WTC11 (cell line): ENCODE measurements at regions not wholly inside any gene's neighbourhood (a gene's known extent, or its start where the extent isn't known, plus 50 kb on each side); places are given as distances from the start of the nearest gene placed in this dataset.

Experiments used
- ATAC-seq: fragments of 200-7000 bp; cut with Tn5 transposase; 2 replicates; pipeline ENCODE4 v1.10.0; 2021; ENCODE audit warnings: mild to moderate bottlenecking, moderate library complexity
- CTCF ChIA-PET: fragments of 300-600 bp; sonication (Branson Sonifier 250); formaldehyde crosslinking; loops from one replicate; lab custom pipeline; 2021; ENCODE audit warnings: antibody characterized with exemption; lab: Charles Lee
- POLR2A ChIA-PET: fragments of 350-600 bp; sonication (Branson Sonifier 250); formaldehyde crosslinking; loops from one replicate; lab custom pipeline; 2021; ENCODE audit warnings: antibody characterized with exemption; lab: Charles Lee
- DNase-seq: peaks from one replicate; pipeline ENCODE4 v3.0.0; 2021; ENCODE audit warnings: low spot score
- H3K27ac Mint-ChIP-seq: 2 replicates; pipeline ENCODE4 v1.8.0; 2021; ENCODE audit warnings: mixed read lengths
- H3K27me3 Mint-ChIP-seq: 2 replicates; pipeline ENCODE4 v1.8.0; 2021; ENCODE audit warnings: low read depth, mild to moderate bottlenecking, moderate library complexity, mixed read lengths
- H3K36me3 Mint-ChIP-seq: 2 replicates; pipeline ENCODE4 v1.8.0; 2021; ENCODE audit warnings: mixed read lengths
- H3K4me1 Mint-ChIP-seq: 2 replicates; pipeline ENCODE4 v1.8.0; 2022; ENCODE audit warnings: mixed read lengths
- H3K4me3 Mint-ChIP-seq: 2 replicates; pipeline ENCODE4 v1.8.0; 2021; ENCODE audit warnings: mild to moderate bottlenecking, moderate library complexity, mixed read lengths
- H3K9me3 Mint-ChIP-seq: 2 replicates; pipeline ENCODE4 v1.8.0; 2021; ENCODE audit warnings: mixed read lengths
- AR ChIP-seq: fragments of 250-450 bp; sonication (Bioruptor Pico); IDR thresholded peaks from 2 replicates; pipeline ENCODE4 v1.9.0; 2021; ENCODE audit warnings: mild to moderate bottlenecking
- CTCF ChIP-seq: fragments of 200-600 bp; IDR thresholded peaks from 2 replicates; pipeline ENCODE4 v1.8.0; 2022; ENCODE audit warnings: antibody characterized with exemption
- E2F1 ChIP-seq: sonication (generic); formaldehyde crosslinking; IDR thresholded peaks from 2 replicates; pipeline ENCODE4 v1.8.0; 2022; ENCODE audit warnings: mild to moderate bottlenecking, missing genetic modification reagents
- EMX1 ChIP-seq: fragments of 250-450 bp; sonication (Bioruptor Pico); IDR thresholded peaks from 2 replicates; pipeline ENCODE4 v1.8.0; 2021; ENCODE audit warnings: mild to moderate bottlenecking
- ESRRA ChIP-seq: sonication (generic); formaldehyde crosslinking; IDR thresholded peaks from 2 replicates; pipeline ENCODE4 v1.8.1; 2022; ENCODE audit warnings: mild to moderate bottlenecking, missing genetic modification reagents, borderline replicate concordance
- FOXJ3 ChIP-seq: sonication (generic); formaldehyde crosslinking; IDR thresholded peaks from 2 replicates; pipeline ENCODE4 v1.9.0; 2021; ENCODE audit warnings: missing genetic modification reagents, mild to moderate bottlenecking, borderline replicate concordance
- GRHL2 ChIP-seq: fragments of 250-450 bp; sonication (Bioruptor Pico); IDR thresholded peaks from 2 replicates; pipeline ENCODE4 v1.8.0; 2022; ENCODE audit warnings: mild to moderate bottlenecking, moderate library complexity; ENCODE audit not compliant: insufficient replicate concordance, severe bottlenecking
- HMGXB4 ChIP-seq: sonication (generic); formaldehyde crosslinking; IDR thresholded peaks from 2 replicates; pipeline ENCODE4 v1.8.1; 2023; ENCODE audit warnings: mild to moderate bottlenecking, moderate library complexity, missing genetic modification reagents
- IRF2 ChIP-seq: sonication (generic); formaldehyde crosslinking; IDR thresholded peaks from 2 replicates; pipeline ENCODE4 v1.8.0; 2022; ENCODE audit warnings: low read depth, missing genetic modification reagents, borderline replicate concordance
- KAT7 ChIP-seq: sonication (generic); formaldehyde crosslinking; IDR thresholded peaks from 2 replicates; pipeline ENCODE4 v1.8.1; 2023; ENCODE audit warnings: missing genetic modification reagents, mild to moderate bottlenecking, borderline replicate concordance
- MXD4 ChIP-seq: fragments of 250-450 bp; sonication (Bioruptor Pico); IDR thresholded peaks from 2 replicates; pipeline ENCODE4 v1.8.0; 2021; ENCODE audit warnings: mild to moderate bottlenecking, moderate library complexity, borderline replicate concordance
- NFE2L1 ChIP-seq: sonication (generic); formaldehyde crosslinking; IDR thresholded peaks from 2 replicates; pipeline ENCODE4 v1.8.1; 2023; ENCODE audit warnings: missing genetic modification reagents
- NFYB ChIP-seq: sonication (generic); formaldehyde crosslinking; conservative IDR thresholded peaks from 2 replicates; pipeline ENCODE4 v1.8.0; 2022; ENCODE audit warnings: low read depth, missing genetic modification reagents
- OVOL2 ChIP-seq: fragments of 250-450 bp; sonication (Bioruptor Pico); IDR thresholded peaks from 2 replicates; pipeline ENCODE4 v1.9.0; 2021; ENCODE audit warnings: mild to moderate bottlenecking, borderline replicate concordance
- PRRX2 ChIP-seq: fragments of 250-450 bp; sonication (Bioruptor Pico); IDR thresholded peaks from 2 replicates; pipeline ENCODE4 v1.8.0; 2021; ENCODE audit warnings: mild to moderate bottlenecking
- RELA ChIP-seq: sonication (generic); formaldehyde crosslinking; IDR thresholded peaks from 2 replicates; pipeline ENCODE4 v1.8.1; 2022; ENCODE audit warnings: missing genetic modification reagents, mild to moderate bottlenecking, borderline replicate concordance
- SP1 ChIP-seq: sonication (generic); formaldehyde crosslinking; conservative IDR thresholded peaks from 2 replicates; pipeline ENCODE4 v1.8.1; 2022; ENCODE audit warnings: missing genetic modification reagents
- TEAD4 ChIP-seq: sonication (generic); formaldehyde crosslinking; IDR thresholded peaks from 2 replicates; pipeline ENCODE4 v1.8.0; 2022; ENCODE audit warnings: mild to moderate bottlenecking, missing genetic modification reagents
- ZNF263 ChIP-seq: sonication (generic); formaldehyde crosslinking; IDR thresholded peaks from 2 replicates; pipeline ENCODE4 v1.8.1; 2022; ENCODE audit warnings: low read depth, mild to moderate bottlenecking, moderate library complexity, missing genetic modification reagents
- ZNF425 ChIP-seq: fragments of 250-450 bp; sonication (Bioruptor Pico); conservative IDR thresholded peaks from 2 replicates; pipeline ENCODE4 v1.9.0; 2021; ENCODE audit warnings: mild to moderate bottlenecking
- ZNF512 ChIP-seq: sonication (generic); formaldehyde crosslinking; IDR thresholded peaks from 2 replicates; pipeline ENCODE4 v1.8.1; 2022; ENCODE audit warnings: missing genetic modification reagents, borderline replicate concordance
- ZNF671 ChIP-seq: fragments of 250-450 bp; sonication (Bioruptor Pico); IDR thresholded peaks from 2 replicates; pipeline ENCODE4 v1.8.0; 2021; ENCODE audit warnings: mild to moderate bottlenecking

- ChIA-PET CTCF (no interaction called here), POLR2A (no interaction called here)
- peaks cover 4% of the 10 kb centered on the region; the same call in 1 of the 2 replicates for H3K27me3 Mint-ChIP-seq
- H3K4me1 Mint-ChIP-seq: peaks cover 4% of the 10 kb centered on the region
- TF ChIP-seq GRHL2 (CRISPR knock-in tag): no peak
- no peak for TF ChIP-seq FOXJ3 (CRISPR knock-in tag)
- TF ChIP-seq HMGXB4 (CRISPR knock-in tag): no peak
- no peak for TF ChIP-seq CTCF
- no peak for TF ChIP-seq RELA
- no peak for TF ChIP-seq ESRRA (CRISPR knock-in tag)
- TF ChIP-seq PRRX2 (CRISPR knock-in tag): no peak
- TF ChIP-seq KAT7 (CRISPR knock-in tag): no peak
- TF ChIP-seq NFE2L1 (CRISPR knock-in tag): no peak
- no peak for TF ChIP-seq NFYB (CRISPR knock-in tag)
- no peak for TF ChIP-seq MXD4 (CRISPR knock-in tag)
- no peak for TF ChIP-seq ZNF512
- TF ChIP-seq ZNF671 (CRISPR knock-in tag): no peak
- no peak for TF ChIP-seq AR
- no peak for TF ChIP-seq IRF2 (CRISPR knock-in tag)
- TF ChIP-seq OVOL2 (CRISPR knock-in tag): no peak
- TF ChIP-seq EMX1: no peak
- ATAC-seq (no peak), DNase-seq (no peak)
- peaks cover 21% of the 10 kb centered on the region for H3K36me3 Mint-ChIP-seq
- no peak overlapping the region for H3K27ac Mint-ChIP-seq
- H3K9me3 Mint-ChIP-seq: peaks cover 44% of the 10 kb centered on the region
- H3K4me3 Mint-ChIP-seq: no peak overlapping the region
Observed at GRCh38 chr3:80601479-80601878, 833.7 kb upstream of the ROBO1 start.

- no peak for ATAC-seq
- DNase-seq: no peak
- ChIA-PET POLR2A (no interaction called here), CTCF (no interaction called here)
- H3K9me3 Mint-ChIP-seq: peaks cover 20% of the 10 kb centered on the region
- H3K4me3 Mint-ChIP-seq: no peak overlapping the region
- H3K4me1 Mint-ChIP-seq: no peaks in the 10 kb centered on the region
- no peak overlapping the region for H3K27ac Mint-ChIP-seq
- H3K27me3 Mint-ChIP-seq: no peaks in the 10 kb centered on the region
- peaks cover 4% of the 10 kb centered on the region; the same call in 1 of the 2 replicates for H3K36me3 Mint-ChIP-seq
- TF ChIP-seq E2F1 (CRISPR knock-in tag) (no peak), SP1 (no peak), ZNF512 (no peak), NFYB (CRISPR knock-in tag) (no peak), KAT7 (CRISPR knock-in tag) (no peak), ZNF425 (CRISPR knock-in tag) (no peak), ZNF671 (CRISPR knock-in tag) (no peak), NFE2L1 (CRISPR knock-in tag) (no peak), TEAD4 (no peak), ZNF263 (no peak)
Observed at GRCh38 chr3:80592792-80593191, 825.0 kb upstream of the ROBO1 start.
